HT-29 (cell line): ENCODE measurements at regions not wholly inside any gene's neighbourhood (a gene's known extent, or its start where the extent isn't known, plus 50 kb on each side); places are given as distances from the start of the nearest gene placed in this dataset.
A peak's percentile ranks its signal among the peaks of the same experiment; 100 is the strongest.
"Not testable (repeated sequence)": the region's sequence is repeated elsewhere in the genome, so short reads cannot be mapped to it uniquely, and the experiment has no call there.

Source experiments
- DNase-seq: peaks from one replicate; pipeline ENCODE4 v3.0.0-alpha.2; 2015; ENCODE audit warnings: low spot score

DNA sequence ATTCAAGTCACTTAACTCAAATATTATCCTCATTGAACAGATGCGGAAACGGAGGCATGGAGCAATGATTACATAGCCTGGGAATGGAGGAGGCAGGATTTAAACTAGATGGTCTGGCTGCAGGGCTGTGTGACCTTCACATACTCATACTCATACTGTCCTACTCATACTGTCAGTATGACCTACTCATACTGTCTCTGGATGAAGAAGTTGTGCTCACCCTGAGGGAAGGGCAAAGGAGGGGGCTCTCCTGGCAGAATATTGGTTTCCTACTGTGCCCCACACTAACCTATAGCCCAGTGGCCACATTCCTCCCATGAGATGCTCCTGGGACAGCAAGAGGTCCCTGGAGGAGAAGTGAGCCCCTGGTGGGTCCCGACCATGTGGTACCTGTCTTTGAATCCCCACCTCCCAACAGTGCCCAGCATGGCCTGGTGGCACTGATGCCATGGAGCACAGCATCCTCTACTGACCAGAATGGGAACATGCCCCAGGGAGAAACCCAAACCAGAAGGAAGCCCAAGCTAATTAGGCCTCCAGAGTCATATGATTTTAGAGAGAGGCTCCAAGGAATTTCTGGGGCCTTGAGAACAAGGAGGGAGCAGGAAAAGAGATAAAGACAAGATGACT, 197.3 kb upstream of the SDK2 start:
- peak; percentile 6 for DNase-seq

- DNase-seq: no peak
Measured at GRCh38 chr17:73847952-73848351, 203.7 kb upstream of the SDK2 start.

GRCh38 chr17:73850426-73850825, 206.2 kb upstream of the SDK2 start:
- no peak for DNase-seq

GRCh38 chr17:73851091-73851490, 206.8 kb upstream of the SDK2 start:
- DNase-seq: no peak

DNA sequence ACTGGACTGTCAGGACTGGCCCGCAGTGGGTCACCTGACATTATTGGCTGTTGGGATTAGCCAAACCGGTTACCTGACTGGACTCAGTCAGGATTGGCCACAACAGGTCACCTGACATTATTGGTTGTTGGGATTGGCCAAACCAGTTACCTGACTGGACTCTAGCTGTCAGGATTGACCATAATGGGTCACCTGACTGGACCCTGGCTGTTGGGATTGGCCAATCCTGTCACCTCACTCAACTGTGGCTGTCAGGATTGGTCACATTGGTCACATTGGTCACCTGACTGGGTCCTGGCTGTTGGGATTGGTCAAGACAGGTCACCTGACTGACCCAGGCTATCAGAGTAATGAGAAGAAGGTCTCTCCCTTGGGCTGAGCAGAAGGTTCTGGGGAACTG, 207.7 kb upstream of the SDK2 start:
- no peak for DNase-seq

- no peak for DNase-seq
Measured at GRCh38 chr17:73855720-73856333, 211.6 kb upstream of the SDK2 start.

GRCh38 chr17:73856556-73856955, 212.3 kb upstream of the SDK2 start:
- DNase-seq: no peak

- not testable (repeated sequence) for DNase-seq
Measured at GRCh38 chr17:73859439-73860008, 215.3 kb upstream of the SDK2 start.

DNA sequence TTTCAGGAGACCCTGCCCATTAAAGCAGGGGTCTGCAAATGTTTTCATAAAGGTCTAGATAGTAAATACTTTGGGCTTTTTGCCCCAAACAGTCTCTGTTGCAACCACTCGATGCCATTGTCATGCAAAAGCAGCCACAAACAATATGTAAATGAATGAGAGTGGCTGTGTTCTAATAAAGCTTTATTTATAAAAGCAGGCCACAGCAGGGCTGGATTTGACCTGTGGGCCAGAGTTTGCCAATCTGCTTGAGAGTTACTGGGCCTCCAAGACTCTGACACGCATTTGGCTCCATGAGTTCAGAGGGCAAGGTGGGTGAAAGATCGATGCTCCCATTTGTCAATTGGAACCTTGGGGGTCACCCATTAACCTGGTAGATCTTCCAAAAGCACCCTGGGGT, 217.3 kb upstream of the SDK2 start:
- no peak for DNase-seq

- DNase-seq: no peak
Measured at GRCh38 chr17:73863761-73864535, 219.7 kb upstream of the SDK2 start.

DNA sequence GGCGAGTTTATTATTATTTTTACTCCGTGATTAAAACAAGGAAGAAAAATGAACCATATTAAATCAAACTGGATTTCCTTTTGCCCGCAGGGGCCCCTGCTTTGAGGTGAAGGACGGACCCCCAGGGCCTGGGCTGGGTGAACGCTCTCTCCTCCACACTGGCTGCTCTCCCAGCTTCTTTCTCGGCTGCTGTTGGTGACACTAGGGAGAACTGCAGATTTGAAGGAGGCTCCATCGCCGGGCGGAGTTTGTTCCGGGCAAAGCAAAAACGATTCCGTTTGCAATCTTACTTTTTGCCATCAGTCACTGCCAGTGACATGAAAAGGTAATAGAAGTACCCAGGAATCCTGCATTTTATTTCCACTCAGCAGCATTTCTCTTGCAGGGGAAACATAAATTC, 221.6 kb upstream of the SDK2 start:
- DNase-seq: no peak

DNA sequence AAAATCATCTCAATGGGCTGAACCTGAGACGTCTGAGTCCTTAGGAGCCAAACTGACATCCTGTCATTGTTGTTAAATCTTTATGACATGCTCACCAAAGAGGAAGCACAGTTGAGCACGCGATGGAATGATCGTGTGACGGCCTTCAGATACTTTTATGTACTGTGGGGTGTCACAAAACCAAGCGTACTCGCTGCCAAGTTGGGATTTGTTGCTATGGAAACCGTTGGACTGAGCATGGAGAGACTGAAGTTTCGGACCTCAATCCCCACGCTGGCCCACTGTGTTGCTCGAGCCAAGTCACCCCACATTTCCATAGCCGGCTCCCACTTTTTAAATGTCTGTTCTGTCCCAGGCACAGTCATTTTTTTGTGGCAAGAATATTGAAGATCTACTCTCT, 222.8 kb upstream of the SDK2 start:
- DNase-seq: no peak

- DNase-seq: no peak
Measured at GRCh38 chr17:73870068-73870467, 225.8 kb upstream of the SDK2 start.

GRCh38 chr17:73870473-73870872, 226.2 kb upstream of the SDK2 start:
- no peak for DNase-seq

DNA sequence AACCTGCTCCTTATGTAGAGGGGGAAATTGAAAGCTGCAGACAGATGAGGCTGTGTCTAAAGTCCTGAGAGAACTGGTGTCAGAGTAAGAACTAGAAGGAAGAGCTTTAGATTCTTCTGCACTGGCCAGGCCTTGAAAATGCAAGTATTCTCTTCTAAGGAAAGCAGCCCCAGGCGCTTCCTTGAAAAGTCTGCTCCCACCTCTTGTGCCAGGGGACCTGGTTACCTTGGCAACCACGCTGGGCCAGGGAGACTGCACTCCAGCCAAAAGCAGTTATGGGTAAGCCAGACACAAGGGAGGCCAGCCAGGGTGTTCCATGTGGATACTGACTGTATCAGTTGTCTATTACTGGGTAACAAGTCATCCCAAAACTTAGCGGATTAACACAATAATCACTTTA, 228.6 kb upstream of the SDK2 start:
- DNase-seq: no peak

DNA sequence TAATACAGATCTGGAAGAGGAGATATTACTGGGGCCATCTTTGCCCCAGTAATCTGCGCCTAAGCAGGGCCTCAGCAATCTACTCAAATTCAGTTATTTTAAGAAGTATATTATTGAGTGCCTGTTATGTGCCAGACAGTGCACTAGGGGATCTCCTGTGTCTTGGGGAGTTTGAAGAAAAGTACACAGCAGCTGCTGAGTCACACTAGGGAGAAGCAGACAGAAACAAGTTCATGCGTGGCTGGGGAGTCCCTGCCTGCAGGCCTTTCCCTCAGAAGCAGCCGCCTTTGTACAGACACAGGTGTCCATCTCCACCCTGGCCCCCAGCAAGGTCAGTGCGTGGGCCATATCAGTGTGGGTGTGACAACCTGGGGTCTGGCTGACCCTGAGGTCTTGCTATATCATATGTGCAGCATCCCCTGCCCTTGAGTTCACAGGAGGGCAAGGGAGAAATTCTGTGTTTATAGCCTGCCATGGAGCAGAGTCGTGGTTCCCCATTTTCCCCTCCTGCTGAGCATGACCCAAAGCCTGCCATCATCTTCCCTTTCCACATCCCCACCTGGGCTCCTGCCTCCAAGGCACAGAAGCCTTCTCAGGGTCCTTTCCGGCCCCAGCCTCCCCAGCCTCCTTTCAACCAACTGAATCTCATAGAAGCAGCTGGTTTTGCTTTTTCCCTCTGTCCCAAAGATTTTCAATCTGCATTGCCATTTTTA, 229.9 kb upstream of the SDK2 start:
- no peak for DNase-seq

DNA sequence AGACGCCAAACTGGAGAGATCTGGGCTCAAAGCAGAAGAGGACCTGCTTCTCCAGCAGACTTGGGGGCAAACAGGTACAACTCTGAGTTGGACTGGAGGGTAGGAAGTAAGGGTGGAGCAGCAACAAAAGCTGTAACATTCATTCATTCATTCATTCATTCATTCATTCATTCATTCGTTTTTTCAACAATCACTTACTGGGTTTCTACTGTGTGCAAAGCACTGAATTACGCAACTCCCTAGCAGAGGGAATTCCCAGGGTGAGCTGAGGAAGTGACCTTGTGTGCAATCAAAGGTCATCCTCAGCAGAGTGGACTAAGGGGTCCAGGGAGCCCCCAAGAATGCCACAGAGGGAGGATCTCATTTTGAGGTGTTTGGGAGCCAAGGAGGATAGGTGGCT, 231.1 kb upstream of the SDK2 start:
- no peak for DNase-seq

DNA sequence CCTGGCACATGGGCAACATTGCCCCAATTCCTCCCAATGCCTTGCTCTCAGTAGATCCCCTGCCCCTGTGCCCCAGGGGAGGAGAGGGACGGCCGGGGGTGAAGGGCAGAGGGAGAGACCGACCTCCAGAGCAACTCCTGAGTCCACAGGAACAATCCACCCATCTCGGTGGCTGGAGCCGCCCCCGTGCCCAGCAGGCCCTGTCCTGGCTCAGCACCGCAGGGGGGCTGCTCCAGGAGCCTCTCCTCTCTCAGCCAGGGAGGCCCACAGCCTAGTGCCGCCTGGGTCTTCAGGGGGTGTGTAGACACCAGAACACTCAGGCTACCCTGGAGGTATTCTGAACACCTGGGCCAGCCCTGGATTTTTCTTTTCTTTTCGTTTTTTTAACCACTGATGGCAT, 233.7 kb upstream of the SDK2 start:
- DNase-seq: no peak

DNA sequence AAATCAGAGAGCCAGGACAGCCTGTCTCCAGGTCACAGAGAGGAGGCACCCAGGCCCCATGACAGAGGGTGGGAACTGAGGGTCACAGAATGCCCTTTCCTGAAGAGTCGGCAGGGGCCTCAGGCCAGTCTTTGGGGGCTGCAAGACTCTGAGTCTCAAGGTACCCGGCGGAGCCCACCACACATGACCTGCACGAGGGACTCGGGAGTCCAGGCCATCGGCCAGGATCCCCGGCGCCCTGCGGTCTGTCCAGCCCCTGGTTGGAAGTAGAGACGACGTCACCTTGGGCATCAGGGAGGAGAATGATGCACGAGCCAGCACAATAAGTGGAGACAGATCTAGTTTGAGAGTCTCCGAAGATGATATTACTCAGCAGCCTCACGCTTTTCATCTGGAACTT, 234.7 kb upstream of the SDK2 start:
- DNase-seq: no peak

- DNase-seq: no peak
Measured at GRCh38 chr17:73879987-73880386, 235.7 kb upstream of the SDK2 start.

GRCh38 chr17:73882590-73882989, 238.3 kb upstream of the SDK2 start:
- no peak for DNase-seq

DNA sequence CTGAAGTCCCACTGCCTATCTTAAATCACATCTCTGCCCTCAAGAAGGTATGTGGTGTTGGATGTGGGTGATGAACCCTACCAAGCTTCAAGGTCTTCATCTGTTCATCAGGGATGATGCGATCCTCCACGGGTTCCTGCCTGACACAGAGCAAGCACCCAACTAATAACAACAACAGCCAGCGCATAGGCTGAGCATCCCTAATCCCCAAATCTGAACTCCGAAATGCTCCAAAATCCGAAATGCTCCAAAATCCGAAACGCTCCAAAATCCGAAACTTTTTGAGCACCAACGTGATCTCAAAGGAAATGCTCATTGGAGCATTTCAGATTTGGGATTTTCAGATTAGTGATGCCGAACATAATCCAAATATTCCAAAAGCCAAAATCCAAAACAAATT, 238.9 kb upstream of the SDK2 start:
- DNase-seq: peak; percentile 10
